GM12873 (cell line): ENCODE measurements at regions not wholly inside any gene's neighbourhood (a gene's known extent, or its start where the extent isn't known, plus 50 kb on each side); places are given as distances from the start of the nearest gene placed in this dataset.

Experiments used
- CTCF ChIP-seq: IDR thresholded peaks from 2 replicates; pipeline ENCODE4 v1.5.1; 2012; ENCODE audit warnings: low read depth, mild to moderate bottlenecking, moderate library complexity, low read length, control low read depth; ENCODE audit not compliant: insufficient read depth; ENCODE audit errors: missing control alignments

- TF ChIP-seq CTCF, result no peak
Measured at GRCh38 chr5:9710069-9710468, 79.9 kb upstream of the TAS2R1 start.

GRCh38 chr5:9707732-9708462 lies 77.7 kb upstream of the TAS2R1 start:
- TF ChIP-seq CTCF, result no peak

- no peak for TF ChIP-seq CTCF
Measured at GRCh38 chr5:9699681-9700080, 69.5 kb upstream of the TAS2R1 start.

GRCh38 chr5:9698841-9699240 lies 68.7 kb upstream of the TAS2R1 start:
- no peak for TF ChIP-seq CTCF

GRCh38 chr5:9698125-9698826 lies 68.1 kb upstream of the TAS2R1 start:
- no peak for TF ChIP-seq CTCF

- no peak for TF ChIP-seq CTCF
Measured at GRCh38 chr5:9692576-9692975, 62.4 kb upstream of the TAS2R1 start.

- TF ChIP-seq CTCF, result no peak
Measured at GRCh38 chr5:9691261-9691660, 61.1 kb upstream of the TAS2R1 start.
